ENCODE measurements at regions not wholly inside any gene's neighbourhood (a gene's known extent, or its start where the extent isn't known, plus 50 kb on each side); places are given as distances from the start of the nearest gene placed in this dataset.

DNA sequence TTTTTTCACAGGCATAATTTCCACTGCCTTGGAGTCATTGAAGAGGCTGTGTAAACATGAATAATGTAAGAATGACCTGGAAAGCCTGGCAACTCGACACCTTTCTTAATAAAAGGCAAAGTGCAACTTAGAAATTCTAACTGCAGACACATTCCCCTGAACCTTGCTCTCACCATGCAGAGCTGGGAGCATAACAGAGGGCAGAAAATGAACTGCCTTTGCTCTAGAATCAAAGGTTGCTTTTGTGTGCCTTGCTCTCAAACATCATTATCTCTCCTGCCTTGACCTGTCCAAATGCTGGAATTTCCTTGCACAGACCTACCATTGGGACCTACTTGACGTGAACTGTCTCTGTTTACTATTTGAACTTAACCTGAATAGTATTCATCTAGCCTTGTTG lies 462.0 kb upstream of the ZNF462 start:
- Histone ChIP-seq H3K27ac (ENCODE audit: low read depth in 1 of 2, low read length in 1 of 2) (no peak overlapping the region), H3K4me3 (no peak overlapping the region), H3K9me3 (ENCODE audit: control insufficient read depth in 4 of 4, insufficient read depth in 3 of 4, low read length in 3 of 4) (no peaks in the 10 kb centered on the region), H3K9ac (ENCODE audit: insufficient read depth in 1 of 2, low read length in 2 of 2) (no peak overlapping the region), H3K4me1 (ENCODE audit: control insufficient read depth in 5 of 5, insufficient read depth in 5 of 5, low read length in 5 of 5) (no peaks in the 10 kb centered on the region), H3K27me3 (ENCODE audit: control insufficient read depth in 3 of 3, insufficient read depth in 3 of 3, low read length in 2 of 3) (no peaks in the 10 kb centered on the region), H3K36me3 (ENCODE audit: control insufficient read depth in 4 of 4, insufficient read depth in 4 of 4, low read length in 4 of 4) (no peaks in the 10 kb centered on the region)
- TF ChIP-seq, protein P1, sequence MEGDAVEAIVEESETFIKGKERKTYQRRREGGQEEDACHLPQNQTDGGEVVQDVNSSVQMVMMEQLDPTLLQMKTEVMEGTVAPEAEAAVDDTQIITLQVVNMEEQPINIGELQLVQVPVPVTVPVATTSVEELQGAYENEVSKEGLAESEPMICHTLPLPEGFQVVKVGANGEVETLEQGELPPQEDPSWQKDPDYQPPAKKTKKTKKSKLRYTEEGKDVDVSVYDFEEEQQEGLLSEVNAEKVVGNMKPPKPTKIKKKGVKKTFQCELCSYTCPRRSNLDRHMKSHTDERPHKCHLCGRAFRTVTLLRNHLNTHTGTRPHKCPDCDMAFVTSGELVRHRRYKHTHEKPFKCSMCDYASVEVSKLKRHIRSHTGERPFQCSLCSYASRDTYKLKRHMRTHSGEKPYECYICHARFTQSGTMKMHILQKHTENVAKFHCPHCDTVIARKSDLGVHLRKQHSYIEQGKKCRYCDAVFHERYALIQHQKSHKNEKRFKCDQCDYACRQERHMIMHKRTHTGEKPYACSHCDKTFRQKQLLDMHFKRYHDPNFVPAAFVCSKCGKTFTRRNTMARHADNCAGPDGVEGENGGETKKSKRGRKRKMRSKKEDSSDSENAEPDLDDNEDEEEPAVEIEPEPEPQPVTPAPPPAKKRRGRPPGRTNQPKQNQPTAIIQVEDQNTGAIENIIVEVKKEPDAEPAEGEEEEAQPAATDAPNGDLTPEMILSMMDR (IDR thresholded peaks at IDR 0.05; ENCODE audit: control extremely low read depth, extremely low read depth), result no peak
- DNase-seq, result peak in 2 of 3 donors; percentile 3 to 30
- no peak for ATAC-seq (ENCODE audit: insufficient read depth, low FRiP score)
- 59 to 80% methylated on average over 2 of the region's 2 CpGs for WGBS, 2 donors

DNA sequence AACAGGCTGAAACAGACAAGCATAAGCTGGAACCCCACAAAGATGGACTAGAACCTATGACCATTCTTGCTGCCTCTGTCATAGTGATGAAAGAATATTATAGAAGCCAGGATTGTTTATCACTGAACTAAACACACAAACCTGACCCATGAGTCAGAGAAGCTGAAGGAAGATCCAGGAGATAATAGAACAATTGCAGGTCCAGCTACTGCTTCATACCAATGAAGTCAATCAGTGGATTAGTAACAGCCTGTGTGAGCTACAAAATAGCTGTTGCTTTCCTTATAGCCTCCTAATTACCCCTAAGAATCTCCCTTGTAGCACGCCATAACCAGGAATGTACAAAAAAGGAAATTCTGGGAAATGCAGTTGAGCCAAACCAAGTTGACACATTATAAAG lies 459.9 kb upstream of the ZNF462 start:
- Histone ChIP-seq H3K9ac (ENCODE audit: insufficient read depth in 1 of 2, low read length in 2 of 2) (no peak overlapping the region), H3K4me3 (no peak overlapping the region), H3K9me3 (ENCODE audit: control insufficient read depth in 4 of 4, insufficient read depth in 3 of 4, low read length in 3 of 4) (no peaks in the 10 kb centered on the region), H3K27ac (ENCODE audit: low read depth in 1 of 2, low read length in 1 of 2) (no peak overlapping the region), H3K36me3 (ENCODE audit: control insufficient read depth in 4 of 4, insufficient read depth in 4 of 4, low read length in 4 of 4) (no peaks in the 10 kb centered on the region), H3K4me1 (ENCODE audit: control insufficient read depth in 5 of 5, insufficient read depth in 5 of 5, low read length in 5 of 5) (no peaks in the 10 kb centered on the region), H3K27me3 (ENCODE audit: control insufficient read depth in 3 of 3, insufficient read depth in 3 of 3, low read length in 2 of 3) (no peaks in the 10 kb centered on the region)
- WGBS, 2 donors, result 90 to 93% methylated on average over 1 of the region's 1 CpG
- ATAC-seq (ENCODE audit: insufficient read depth, low FRiP score), result no peak
- TF ChIP-seq, protein P1 (IDR thresholded peaks at IDR 0.05; ENCODE audit: control extremely low read depth, extremely low read depth), result no peak
- DNase-seq, result no peak

DNA sequence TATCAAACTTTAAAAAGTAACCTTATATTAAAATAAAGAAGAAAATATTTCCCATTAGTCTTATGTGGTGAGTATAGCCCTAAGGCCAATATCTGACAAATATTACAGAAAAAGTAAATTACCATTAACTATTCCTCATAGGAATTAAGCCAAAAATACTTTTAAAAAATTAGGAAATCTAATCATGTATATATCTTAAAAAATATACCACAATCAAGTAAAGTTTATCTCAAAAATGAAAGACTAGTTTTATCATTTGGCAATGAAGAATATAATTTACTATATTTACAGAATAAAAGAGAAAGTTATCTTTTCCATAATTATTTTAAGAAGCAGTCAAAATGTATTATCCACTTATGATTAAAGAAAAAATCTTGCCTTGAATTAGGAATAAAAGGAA lies 458.8 kb upstream of the ZNF462 start:
- H3K9me3 ChIP-seq (ENCODE audit: control insufficient read depth in 4 of 4, insufficient read depth in 3 of 4, low read length in 3 of 4), result no peaks in the 10 kb centered on the region
- no peak overlapping the region for H3K4me3 ChIP-seq
- H3K4me1 ChIP-seq (ENCODE audit: control insufficient read depth in 5 of 5, insufficient read depth in 5 of 5, low read length in 5 of 5), result no peaks in the 10 kb centered on the region
- no peak overlapping the region for H3K27ac ChIP-seq (ENCODE audit: low read depth in 1 of 2, low read length in 1 of 2)
- H3K27me3 ChIP-seq (ENCODE audit: control insufficient read depth in 3 of 3, insufficient read depth in 3 of 3, low read length in 2 of 3), result no peaks in the 10 kb centered on the region
- TF ChIP-seq, protein P1 (IDR thresholded peaks at IDR 0.05; ENCODE audit: control extremely low read depth, extremely low read depth), result no peak
- ATAC-seq (ENCODE audit: insufficient read depth, low FRiP score) (no peak), DNase-seq (no peak)
- H3K9ac ChIP-seq (ENCODE audit: insufficient read depth in 1 of 2, low read length in 2 of 2), result no peak overlapping the region
- H3K36me3 ChIP-seq (ENCODE audit: control insufficient read depth in 4 of 4, insufficient read depth in 4 of 4, low read length in 4 of 4), result no peaks in the 10 kb centered on the region

DNA sequence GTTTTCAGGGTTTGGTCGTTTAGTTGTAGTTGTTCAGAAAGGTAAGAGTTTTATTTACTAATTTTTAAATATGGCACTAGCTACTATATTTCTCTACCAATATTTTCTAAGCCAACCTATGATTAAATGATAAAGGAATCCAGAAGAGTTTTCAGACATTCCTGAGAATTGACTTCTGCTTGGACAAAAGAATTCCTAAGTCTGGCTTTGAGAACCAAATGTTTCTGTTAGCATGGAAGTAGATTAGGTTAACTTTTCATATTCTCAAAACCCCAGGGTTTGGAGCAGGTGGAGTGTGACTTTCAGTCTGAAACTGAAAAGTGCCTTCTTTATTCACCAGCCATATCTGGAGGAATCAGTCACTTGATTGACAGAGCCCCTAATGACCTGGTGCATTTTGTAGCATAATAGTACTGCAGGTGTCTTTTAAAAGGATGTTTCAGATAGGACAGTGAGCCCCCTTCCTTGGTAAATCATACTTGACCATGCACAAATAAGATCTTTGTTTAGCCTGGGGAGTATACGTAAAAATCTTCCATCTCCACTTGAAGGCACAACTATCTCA lies 457.0 kb upstream of the ZNF462 start:
- Histone ChIP-seq H3K27me3 (ENCODE audit: control insufficient read depth in 3 of 3, insufficient read depth in 3 of 3, low read length in 2 of 3) (no peaks in the 10 kb centered on the region), H3K4me1 (ENCODE audit: control insufficient read depth in 5 of 5, insufficient read depth in 5 of 5, low read length in 5 of 5) (no peaks in the 10 kb centered on the region), H3K36me3 (ENCODE audit: control insufficient read depth in 4 of 4, insufficient read depth in 4 of 4, low read length in 4 of 4) (no peaks in the 10 kb centered on the region), H3K9ac (ENCODE audit: insufficient read depth in 1 of 2, low read length in 2 of 2) (no peak overlapping the region), H3K9me3 (ENCODE audit: control insufficient read depth in 4 of 4, insufficient read depth in 3 of 4, low read length in 3 of 4) (no peaks in the 10 kb centered on the region), H3K4me3 (no peak overlapping the region), H3K27ac (ENCODE audit: low read depth in 1 of 2, low read length in 1 of 2) (no peak overlapping the region)
- DNase-seq (no peak), ATAC-seq (ENCODE audit: insufficient read depth, low FRiP score) (no peak)
- TF ChIP-seq, protein P1 (IDR thresholded peaks at IDR 0.05; ENCODE audit: control extremely low read depth, extremely low read depth), result no peak
- WGBS, 2 donors, result 72 to 85% methylated on average over 2 of the region's 2 CpGs
